ENCODE measurements at regions not wholly inside any gene's neighbourhood (a gene's known extent, or its start where the extent isn't known, plus 50 kb on each side); places are given as distances from the start of the nearest gene placed in this dataset.

DNA sequence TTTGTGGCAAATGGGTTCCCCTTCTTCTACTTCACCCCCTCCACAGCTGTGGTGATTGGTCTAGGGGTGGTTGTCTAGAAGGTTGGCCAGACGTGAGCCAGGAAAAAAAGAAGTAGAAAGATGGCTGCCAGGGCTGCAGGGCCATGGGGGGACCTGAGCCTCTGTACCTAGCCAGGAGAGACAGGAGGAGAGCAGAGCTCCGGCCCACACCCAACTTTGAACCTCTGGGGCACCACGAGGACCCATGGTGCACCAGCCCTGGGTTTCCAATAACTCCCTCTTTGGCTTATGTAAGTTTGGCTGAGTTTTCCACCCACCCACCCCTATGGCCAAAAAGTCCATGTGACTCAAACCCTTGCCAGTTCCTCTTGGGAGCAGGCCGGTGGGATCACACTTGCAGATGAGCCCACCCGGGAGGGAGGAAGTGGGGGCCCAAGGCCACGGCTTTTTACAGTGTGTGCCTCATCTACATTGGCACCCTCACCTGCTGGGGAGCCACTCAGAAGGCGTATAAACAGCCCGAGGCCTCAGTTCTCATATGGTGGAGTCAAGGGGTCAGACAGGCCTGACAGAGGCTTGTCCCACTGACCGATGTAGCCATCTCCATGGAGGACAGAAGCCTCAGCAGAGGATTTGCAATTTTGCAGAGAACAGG lies 293.1 kb upstream of the HDAC4 start:
- H3K4me1 ChIP-seq (ENCODE audit: control insufficient read depth, insufficient read depth, low read length): no peaks in the 10 kb centered on the region
- H2AFZ ChIP-seq (ENCODE audit: control insufficient read depth, low read depth, low read length): no peak overlapping the region
- H4K20me1 ChIP-seq (ENCODE audit: control insufficient read depth, insufficient read depth): no peaks in the 10 kb centered on the region
- POLR2A ChIA-PET: no interaction called here
- H3K9ac ChIP-seq (ENCODE audit: control insufficient read depth, insufficient read depth, low read length): no peak overlapping the region
- H3K79me2 ChIP-seq (ENCODE audit: control insufficient read depth, insufficient read depth, low read length): no peaks in the 10 kb centered on the region
- FAIRE-seq: no peak
- no peak overlapping the region for H3K4me3 ChIP-seq
- CTCF ChIA-PET: no interaction called here
- H3K4me2 ChIP-seq (ENCODE audit: control insufficient read depth, insufficient read depth): no peak overlapping the region
- H3K27me3 ChIP-seq (replicated peaks in 1 of 2; ENCODE audit: control insufficient read depth in 2 of 2, insufficient read depth in 2 of 2, low read length in 1 of 2): no peaks in the 10 kb centered on the region
- SMC1A ChIA-PET (ENCODE audit: uncharacterized antibody, unreplicated experiment): no interaction called here
- intact Hi-C loops (cut with micrococcal nuclease; ENCODE audit: unreplicated experiment): no loop called here
- no peak for DNase-seq (ENCODE audit: low read depth, low spot score)
- RAD21 ChIA-PET (ENCODE audit: unreplicated experiment): no interaction called here
- in situ Hi-C loops (cut with MboI): no loop called here
- H3K27ac ChIP-seq (ENCODE audit: control insufficient read depth, insufficient read depth): no peak overlapping the region
- no TSS peak for BruUV-seq (replicated peaks)
- ATAC-seq: no peak
- WGBS (ENCODE audit: insufficient coverage, insufficient replicate concordance, low lambda C conversion rate, missing lambda C conversion rate): 20% methylated on average over 9 of the region's 9 CpGs
- no peaks in the 10 kb centered on the region for H3K9me3 ChIP-seq (replicated peaks; ENCODE audit: control insufficient read depth, insufficient read depth, low read length)
- no peaks in the 10 kb centered on the region for H3K36me3 ChIP-seq (ENCODE audit: control insufficient read depth in 2 of 2, insufficient read depth in 2 of 2, low read length in 1 of 2)
- TF ChIP-seq FOXM1 (IDR thresholded peaks at IDR 0.05; ENCODE audit: low read depth, low read length) (no peak), IKZF2 (IDR thresholded peaks at IDR 0.05) (no peak), SIX5 (IDR thresholded peaks at IDR 0.05; ENCODE audit: low read depth, low read length, severe bottlenecking) (no peak), ZNF24 (IDR thresholded peaks at IDR 0.05) (no peak), CHD2 (IDR thresholded peaks at IDR 0.05; ENCODE audit: borderline replicate concordance, low read depth, low read length) (no peak), SMC3 (IDR thresholded peaks at IDR 0.05; ENCODE audit: borderline replicate concordance, low read length) (no peak), POLR2AphosphoS5 (IDR thresholded peaks at IDR 0.05; ENCODE audit: low read length) (no peak), RBBP5 (conservative IDR thresholded peaks at IDR 0.05) (no peak), YY1 (IDR thresholded peaks at IDR 0.05; ENCODE audit: low read depth, low read length) (no peak), HCFC1 (IDR thresholded peaks at IDR 0.05; ENCODE audit: low read length) (no peak), STAT1 (conservative IDR thresholded peaks at IDR 0.05) (no peak)
- TF ChIP-seq, protein P1, sequence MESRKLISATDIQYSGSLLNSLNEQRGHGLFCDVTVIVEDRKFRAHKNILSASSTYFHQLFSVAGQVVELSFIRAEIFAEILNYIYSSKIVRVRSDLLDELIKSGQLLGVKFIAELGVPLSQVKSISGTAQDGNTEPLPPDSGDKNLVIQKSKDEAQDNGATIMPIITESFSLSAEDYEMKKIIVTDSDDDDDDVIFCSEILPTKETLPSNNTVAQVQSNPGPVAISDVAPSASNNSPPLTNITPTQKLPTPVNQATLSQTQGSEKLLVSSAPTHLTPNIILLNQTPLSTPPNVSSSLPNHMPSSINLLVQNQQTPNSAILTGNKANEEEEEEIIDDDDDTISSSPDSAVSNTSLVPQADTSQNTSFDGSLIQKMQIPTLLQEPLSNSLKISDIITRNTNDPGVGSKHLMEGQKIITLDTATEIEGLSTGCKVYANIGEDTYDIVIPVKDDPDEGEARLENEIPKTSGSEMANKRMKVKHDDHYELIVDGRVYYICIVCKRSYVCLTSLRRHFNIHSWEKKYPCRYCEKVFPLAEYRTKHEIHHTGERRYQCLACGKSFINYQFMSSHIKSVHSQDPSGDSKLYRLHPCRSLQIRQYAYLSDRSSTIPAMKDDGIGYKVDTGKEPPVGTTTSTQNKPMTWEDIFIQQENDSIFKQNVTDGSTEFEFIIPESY (IDR thresholded peaks at IDR 0.05): no peak
- TF ChIP-seq, protein P2, sequence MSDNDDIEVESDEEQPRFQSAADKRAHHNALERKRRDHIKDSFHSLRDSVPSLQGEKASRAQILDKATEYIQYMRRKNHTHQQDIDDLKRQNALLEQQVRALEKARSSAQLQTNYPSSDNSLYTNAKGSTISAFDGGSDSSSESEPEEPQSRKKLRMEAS (IDR thresholded peaks at IDR 0.05; ENCODE audit: low read depth, low read length): no peak
- TF ChIP-seq, protein P3, sequence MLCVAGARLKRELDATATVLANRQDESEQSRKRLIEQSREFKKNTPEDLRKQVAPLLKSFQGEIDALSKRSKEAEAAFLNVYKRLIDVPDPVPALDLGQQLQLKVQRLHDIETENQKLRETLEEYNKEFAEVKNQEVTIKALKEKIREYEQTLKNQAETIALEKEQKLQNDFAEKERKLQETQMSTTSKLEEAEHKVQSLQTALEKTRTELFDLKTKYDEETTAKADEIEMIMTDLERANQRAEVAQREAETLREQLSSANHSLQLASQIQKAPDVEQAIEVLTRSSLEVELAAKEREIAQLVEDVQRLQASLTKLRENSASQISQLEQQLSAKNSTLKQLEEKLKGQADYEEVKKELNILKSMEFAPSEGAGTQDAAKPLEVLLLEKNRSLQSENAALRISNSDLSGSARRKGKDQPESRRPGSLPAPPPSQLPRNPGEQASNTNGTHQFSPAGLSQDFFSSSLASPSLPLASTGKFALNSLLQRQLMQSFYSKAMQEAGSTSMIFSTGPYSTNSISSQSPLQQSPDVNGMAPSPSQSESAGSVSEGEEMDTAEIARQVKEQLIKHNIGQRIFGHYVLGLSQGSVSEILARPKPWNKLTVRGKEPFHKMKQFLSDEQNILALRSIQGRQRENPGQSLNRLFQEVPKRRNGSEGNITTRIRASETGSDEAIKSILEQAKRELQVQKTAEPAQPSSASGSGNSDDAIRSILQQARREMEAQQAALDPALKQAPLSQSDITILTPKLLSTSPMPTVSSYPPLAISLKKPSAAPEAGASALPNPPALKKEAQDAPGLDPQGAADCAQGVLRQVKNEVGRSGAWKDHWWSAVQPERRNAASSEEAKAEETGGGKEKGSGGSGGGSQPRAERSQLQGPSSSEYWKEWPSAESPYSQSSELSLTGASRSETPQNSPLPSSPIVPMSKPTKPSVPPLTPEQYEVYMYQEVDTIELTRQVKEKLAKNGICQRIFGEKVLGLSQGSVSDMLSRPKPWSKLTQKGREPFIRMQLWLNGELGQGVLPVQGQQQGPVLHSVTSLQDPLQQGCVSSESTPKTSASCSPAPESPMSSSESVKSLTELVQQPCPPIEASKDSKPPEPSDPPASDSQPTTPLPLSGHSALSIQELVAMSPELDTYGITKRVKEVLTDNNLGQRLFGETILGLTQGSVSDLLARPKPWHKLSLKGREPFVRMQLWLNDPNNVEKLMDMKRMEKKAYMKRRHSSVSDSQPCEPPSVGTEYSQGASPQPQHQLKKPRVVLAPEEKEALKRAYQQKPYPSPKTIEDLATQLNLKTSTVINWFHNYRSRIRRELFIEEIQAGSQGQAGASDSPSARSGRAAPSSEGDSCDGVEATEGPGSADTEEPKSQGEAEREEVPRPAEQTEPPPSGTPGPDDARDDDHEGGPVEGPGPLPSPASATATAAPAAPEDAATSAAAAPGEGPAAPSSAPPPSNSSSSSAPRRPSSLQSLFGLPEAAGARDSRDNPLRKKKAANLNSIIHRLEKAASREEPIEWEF (IDR thresholded peaks at IDR 0.05; ENCODE audit: insufficient replicate concordance, low read depth, low read length): no peak
- TF ChIP-seq, protein P4, sequence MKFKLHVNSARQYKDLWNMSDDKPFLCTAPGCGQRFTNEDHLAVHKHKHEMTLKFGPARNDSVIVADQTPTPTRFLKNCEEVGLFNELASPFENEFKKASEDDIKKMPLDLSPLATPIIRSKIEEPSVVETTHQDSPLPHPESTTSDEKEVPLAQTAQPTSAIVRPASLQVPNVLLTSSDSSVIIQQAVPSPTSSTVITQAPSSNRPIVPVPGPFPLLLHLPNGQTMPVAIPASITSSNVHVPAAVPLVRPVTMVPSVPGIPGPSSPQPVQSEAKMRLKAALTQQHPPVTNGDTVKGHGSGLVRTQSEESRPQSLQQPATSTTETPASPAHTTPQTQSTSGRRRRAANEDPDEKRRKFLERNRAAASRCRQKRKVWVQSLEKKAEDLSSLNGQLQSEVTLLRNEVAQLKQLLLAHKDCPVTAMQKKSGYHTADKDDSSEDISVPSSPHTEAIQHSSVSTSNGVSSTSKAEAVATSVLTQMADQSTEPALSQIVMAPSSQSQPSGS (IDR thresholded peaks at IDR 0.05; ENCODE audit: low read length): no peak
- TF ChIP-seq, protein P5, sequence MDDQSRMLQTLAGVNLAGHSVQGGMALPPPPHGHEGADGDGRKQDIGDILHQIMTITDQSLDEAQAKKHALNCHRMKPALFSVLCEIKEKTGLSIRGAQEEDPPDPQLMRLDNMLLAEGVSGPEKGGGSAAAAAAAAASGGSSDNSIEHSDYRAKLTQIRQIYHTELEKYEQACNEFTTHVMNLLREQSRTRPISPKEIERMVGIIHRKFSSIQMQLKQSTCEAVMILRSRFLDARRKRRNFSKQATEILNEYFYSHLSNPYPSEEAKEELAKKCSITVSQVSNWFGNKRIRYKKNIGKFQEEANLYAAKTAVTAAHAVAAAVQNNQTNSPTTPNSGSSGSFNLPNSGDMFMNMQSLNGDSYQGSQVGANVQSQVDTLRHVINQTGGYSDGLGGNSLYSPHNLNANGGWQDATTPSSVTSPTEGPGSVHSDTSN (IDR thresholded peaks at IDR 0.05; ENCODE audit: insufficient replicate concordance, low read depth, low read length): no peak

All from GM12878 (cell line).